ENCODE measurements at regions not wholly inside any gene's neighbourhood (a gene's known extent, or its start where the extent isn't known, plus 50 kb on each side); places are given as distances from the start of the nearest gene placed in this dataset.

DNA sequence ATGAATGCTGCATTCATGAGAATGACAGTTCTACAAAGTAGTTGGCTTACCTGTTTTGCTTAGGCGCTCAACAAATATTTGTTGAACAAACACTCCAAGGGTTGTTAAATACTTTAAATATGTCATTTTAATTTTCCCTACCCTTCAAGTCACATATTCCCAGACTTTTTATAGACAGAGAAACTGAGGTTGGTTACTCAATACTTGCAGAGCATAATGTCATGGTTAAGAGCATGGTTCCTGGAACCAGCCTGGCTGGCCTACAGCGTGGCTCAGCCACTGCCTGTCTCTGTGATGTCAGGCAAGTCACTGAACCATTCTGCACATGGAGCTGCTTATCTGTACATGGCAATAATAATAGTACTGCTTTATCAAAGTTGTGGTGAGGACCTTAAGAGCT, 120.0 kb upstream of the STK17B start:
- in situ Hi-C loops (cut with MboI) = loop anchor here (10.0 kb wide), 1 partner anchor 463 kb away; no protein-coding TSS in a partner anchor
- no peak for DNase-seq

DNA sequence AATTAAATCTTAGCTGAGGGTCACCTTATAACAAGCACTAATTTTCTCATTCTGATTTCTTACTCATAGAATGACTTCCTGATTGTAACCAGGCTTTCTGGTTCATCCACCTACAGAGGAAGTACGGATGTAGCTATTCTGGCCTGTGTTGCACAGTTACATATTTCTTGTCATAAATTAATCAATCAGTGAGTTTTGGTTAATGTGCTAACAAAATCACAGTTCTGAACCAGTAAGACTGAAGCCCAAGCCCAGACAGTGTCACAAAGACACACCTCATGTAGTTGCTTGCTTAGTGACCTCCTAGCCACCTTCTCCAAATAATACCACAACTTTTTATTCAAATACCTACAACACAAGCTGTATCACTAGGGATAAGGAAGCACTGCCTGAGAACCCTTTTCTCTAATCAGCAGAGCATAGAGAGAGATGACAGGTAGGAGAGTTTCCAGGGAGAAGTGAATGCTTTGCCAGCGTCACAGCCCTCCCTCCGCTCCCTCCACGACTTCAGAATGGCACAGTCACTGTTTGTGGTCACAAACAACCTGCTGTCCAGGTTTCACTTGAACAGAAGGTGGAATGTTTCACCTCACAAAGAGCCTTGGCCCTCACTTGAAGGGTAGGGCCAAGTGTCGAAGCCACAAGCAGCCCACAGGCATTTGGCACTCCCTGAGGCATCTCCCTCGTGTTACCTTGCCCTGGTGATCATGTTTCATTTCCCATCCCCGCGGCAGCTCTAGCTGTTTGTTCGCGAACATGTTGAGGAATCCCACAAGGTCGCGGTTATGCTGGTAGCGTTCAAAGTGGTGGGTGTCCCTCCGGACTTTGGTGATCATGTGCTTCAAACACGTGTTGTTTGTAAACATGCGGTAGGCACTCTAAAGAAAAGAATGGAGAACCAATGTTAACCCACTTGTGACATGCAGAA, 120.8 kb upstream of the STK17B start:
- 88 to 89% methylated on average over 16 of the region's 16 CpGs for WGBS, 2 experiments (ENCODE audit: low coverage in 1 of 2, low lambda C conversion rate in 2 of 2, missing lambda C conversion rate in 2 of 2)
- H3K27ac ChIP-seq = no peak overlapping the region
- H3K9me2 ChIP-seq (ENCODE audit: insufficient read depth) = no peaks in the 10 kb centered on the region
- H3F3A ChIP-seq (ENCODE audit: insufficient read depth) = peaks cover 27% of the 10 kb centered on the region
- no peaks in the 10 kb centered on the region for H3K79me2 ChIP-seq (ENCODE audit: insufficient read depth)
- no peak overlapping the region for H2AFZ ChIP-seq
- H3K4me3 ChIP-seq = no peak overlapping the region
- no peaks in the 10 kb centered on the region for H3K36me3 ChIP-seq (ENCODE audit: low read depth)
- no peak overlapping the region for H3K9ac ChIP-seq
- no peaks in the 10 kb centered on the region for H4K20me1 ChIP-seq (ENCODE audit: insufficient read depth)
- no peak overlapping the region for H3K4me2 ChIP-seq (ENCODE audit: unreplicated experiment)
- in situ Hi-C loops (cut with MboI) = loop anchor here (10.0 kb wide), 1 partner anchor 463 kb away; no protein-coding TSS in a partner anchor
- peaks cover 31% of the 10 kb centered on the region for H3K4me1 ChIP-seq (ENCODE audit: insufficient read depth)
- TF ChIP-seq EZH2 (IDR thresholded peaks at IDR 0.05; ENCODE audit: insufficient read depth, poor library complexity, severe bottlenecking) = no peak
- TF ChIP-seq EZH2phosphoT487 (IDR thresholded peaks at IDR 0.05; ENCODE audit: insufficient read depth, low read depth) = no peak
- DNase-seq = no peak
- H3K27me3 ChIP-seq (replicated peaks; ENCODE audit: insufficient read depth) = no peaks in the 10 kb centered on the region
- no peaks in the 10 kb centered on the region for H3K9me3 ChIP-seq (ENCODE audit: low read depth)

More for the DNA sequence above, 120.0 kb upstream of the STK17B start:
- no peak for TF ChIP-seq EZH2 (IDR thresholded peaks at IDR 0.05; ENCODE audit: insufficient read depth, poor library complexity, severe bottlenecking)
- TF ChIP-seq EZH2phosphoT487 (IDR thresholded peaks at IDR 0.05; ENCODE audit: insufficient read depth, low read depth) = no peak
- no peak overlapping the region for H3K27ac ChIP-seq
- no peaks in the 10 kb centered on the region for H3K79me2 ChIP-seq (ENCODE audit: insufficient read depth)
- H3K9ac ChIP-seq = no peak overlapping the region
- no peaks in the 10 kb centered on the region for H3K9me2 ChIP-seq (ENCODE audit: insufficient read depth)
- no peaks in the 10 kb centered on the region for H3K27me3 ChIP-seq (replicated peaks; ENCODE audit: insufficient read depth)
- H3K36me3 ChIP-seq (ENCODE audit: low read depth) = no peaks in the 10 kb centered on the region
- peaks cover 27% of the 10 kb centered on the region for H3F3A ChIP-seq (ENCODE audit: insufficient read depth)
- no peaks in the 10 kb centered on the region for H3K9me3 ChIP-seq (ENCODE audit: low read depth)
- no peak overlapping the region for H3K4me2 ChIP-seq (ENCODE audit: unreplicated experiment)
- no peaks in the 10 kb centered on the region for H4K20me1 ChIP-seq (ENCODE audit: insufficient read depth)
- H2AFZ ChIP-seq = no peak overlapping the region
- H3K4me1 ChIP-seq (ENCODE audit: insufficient read depth) = peaks cover 31% of the 10 kb centered on the region
- H3K4me3 ChIP-seq = no peak overlapping the region
- WGBS, 2 experiments (ENCODE audit: low coverage in 1 of 2, low lambda C conversion rate in 2 of 2, missing lambda C conversion rate in 2 of 2) = 76 to 85% methylated on average over 2 of the region's 2 CpGs

DNA sequence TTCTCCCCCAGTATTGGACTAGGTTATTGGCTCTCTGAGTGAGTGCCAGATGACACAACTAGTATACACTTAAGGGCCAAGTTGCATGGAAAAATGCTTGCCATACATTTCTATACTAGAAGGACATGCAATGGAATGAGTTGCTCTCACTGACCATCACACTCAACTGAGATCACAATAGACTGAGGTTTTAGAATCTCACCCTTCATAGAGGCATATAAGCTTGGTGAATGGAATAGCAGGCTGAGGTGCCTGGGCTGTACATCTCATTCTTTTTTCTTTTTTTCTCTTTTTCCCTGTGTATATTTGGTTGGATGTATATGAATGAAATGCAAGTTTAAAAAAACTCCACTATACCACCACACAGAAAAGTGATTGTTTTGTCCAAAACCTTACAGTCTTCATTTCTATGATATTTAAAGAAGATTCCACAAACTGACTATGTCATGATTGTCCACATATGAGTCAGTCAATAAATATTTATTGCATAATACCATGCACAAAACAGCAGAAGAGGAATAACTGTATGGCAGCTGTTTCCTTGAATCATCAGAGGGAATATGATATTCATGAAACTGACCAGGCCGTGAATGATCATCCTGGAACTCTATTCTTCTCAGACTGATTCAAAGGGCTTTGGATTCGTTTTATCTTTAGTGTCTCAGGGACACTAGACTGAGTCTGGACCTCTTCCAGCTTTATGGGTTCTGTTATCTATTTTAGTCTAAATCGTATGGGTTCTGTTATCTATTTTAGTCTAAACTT, 122.6 kb upstream of the STK17B start:
- 0% methylated on average over 3 of the region's 3 CpGs for WGBS, 2 experiments (ENCODE audit: low coverage in 1 of 2, low lambda C conversion rate in 2 of 2, missing lambda C conversion rate in 2 of 2)
- in situ Hi-C loops (cut with MboI) = loop anchor here (10.0 kb wide), 1 partner anchor 461 kb away; no protein-coding TSS in a partner anchor
- H3K79me2 ChIP-seq (ENCODE audit: insufficient read depth) = no peaks in the 10 kb centered on the region
- no peaks in the 10 kb centered on the region for H3K27me3 ChIP-seq (replicated peaks; ENCODE audit: insufficient read depth)
- H3K9me3 ChIP-seq (ENCODE audit: low read depth) = no peaks in the 10 kb centered on the region
- H2AFZ ChIP-seq = no peak overlapping the region
- H3K27ac ChIP-seq = peak overlapping the region; percentile 70
- no peaks in the 10 kb centered on the region for H4K20me1 ChIP-seq (ENCODE audit: insufficient read depth)
- H3K36me3 ChIP-seq (ENCODE audit: low read depth) = no peaks in the 10 kb centered on the region
- peak overlapping the region; percentile 81 for H3K4me2 ChIP-seq (ENCODE audit: unreplicated experiment)
- no peaks in the 10 kb centered on the region for H3K9me2 ChIP-seq (ENCODE audit: insufficient read depth)
- no peak for TF ChIP-seq EZH2phosphoT487 (IDR thresholded peaks at IDR 0.05; ENCODE audit: insufficient read depth, low read depth)
- no peak for TF ChIP-seq EZH2 (IDR thresholded peaks at IDR 0.05; ENCODE audit: insufficient read depth, poor library complexity, severe bottlenecking)
- peak overlapping the region; percentile 48 for H3K4me3 ChIP-seq
- no peak overlapping the region for H3K9ac ChIP-seq
- H3K4me1 ChIP-seq (ENCODE audit: insufficient read depth) = peaks cover 31% of the 10 kb centered on the region
- DNase-seq = peak; percentile 92
- H3F3A ChIP-seq (ENCODE audit: insufficient read depth) = peaks cover 27% of the 10 kb centered on the region

DNA sequence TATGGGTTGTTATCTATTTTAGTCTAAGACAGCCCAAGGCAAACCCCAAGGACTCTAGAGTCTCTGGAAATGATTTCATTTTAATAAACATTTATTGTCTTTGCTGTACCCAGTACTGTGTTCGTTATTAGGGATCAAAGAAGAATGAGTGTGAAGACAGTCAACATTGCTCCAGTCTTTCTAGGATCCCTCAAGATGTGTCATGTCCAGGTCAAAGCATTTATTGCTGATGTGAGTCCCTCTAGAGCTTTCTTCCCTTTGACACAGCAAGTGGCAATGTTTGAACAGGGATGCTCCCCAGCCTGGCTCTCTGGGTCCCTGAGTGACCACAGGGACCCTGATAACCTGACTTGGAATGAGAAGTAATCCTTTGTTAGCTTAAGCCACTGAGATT, 123.1 kb upstream of the STK17B start:
- Histone ChIP-seq H3K4me1 (ENCODE audit: insufficient read depth) (peaks cover 31% of the 10 kb centered on the region), H3F3A (ENCODE audit: insufficient read depth) (peaks cover 27% of the 10 kb centered on the region), H3K27ac (peak overlapping the region; percentile 70), H3K27me3 (replicated peaks; ENCODE audit: insufficient read depth) (no peaks in the 10 kb centered on the region), H3K79me2 (ENCODE audit: insufficient read depth) (no peaks in the 10 kb centered on the region), H3K4me2 (ENCODE audit: unreplicated experiment) (peak overlapping the region; percentile 81), H4K20me1 (ENCODE audit: insufficient read depth) (no peaks in the 10 kb centered on the region), H3K9ac (no peak overlapping the region), H2AFZ (no peak overlapping the region), H3K4me3 (peak overlapping the region; percentile 48), H3K9me2 (ENCODE audit: insufficient read depth) (no peaks in the 10 kb centered on the region), H3K36me3 (ENCODE audit: low read depth) (no peaks in the 10 kb centered on the region), H3K9me3 (ENCODE audit: low read depth) (no peaks in the 10 kb centered on the region)
- in situ Hi-C loops (cut with MboI) = loop anchor here (10.0 kb wide), 1 partner anchor 460 kb away; no protein-coding TSS in a partner anchor
- 11 to 23% methylated on average over 1 of the region's 1 CpG for WGBS, 2 experiments (ENCODE audit: low coverage in 1 of 2, low lambda C conversion rate in 2 of 2, missing lambda C conversion rate in 2 of 2)
- peak; percentile 50 for DNase-seq
- TF ChIP-seq EZH2phosphoT487 (IDR thresholded peaks at IDR 0.05; ENCODE audit: insufficient read depth, low read depth) = no peak
- TF ChIP-seq EZH2 (IDR thresholded peaks at IDR 0.05; ENCODE audit: insufficient read depth, poor library complexity, severe bottlenecking) = no peak

All from GM23248 (cell line).